ENCODE measurements at regions not wholly inside any gene's neighbourhood (a gene's known extent, or its start where the extent isn't known, plus 50 kb on each side); places are given as distances from the start of the nearest gene placed in this dataset.

GRCh38 chr12:84696281-84696680, 216.3 kb downstream of the SLC6A15 start:
- Mint-ChIP-seq H3K36me3 (ENCODE audit: insufficient read depth, unreplicated experiment) (no peaks in the 10 kb centered on the region), H3K4me3 (ENCODE audit: unreplicated experiment) (no peak overlapping the region), H3K4me1 (ENCODE audit: insufficient read depth, unreplicated experiment) (no peaks in the 10 kb centered on the region), H3K27ac (ENCODE audit: low read depth, unreplicated experiment) (no peak overlapping the region), H3K27me3 (ENCODE audit: insufficient read depth, unreplicated experiment) (no peaks in the 10 kb centered on the region), H3K9me3 (ENCODE audit: unreplicated experiment) (no peaks in the 10 kb centered on the region)
- ChIA-PET CTCF (no interaction called here), POLR2A (no interaction called here)
- no peak for TF ChIP-seq CTCF (IDR thresholded peaks at IDR 0.05; ENCODE audit: unreplicated experiment)
- BruUV-seq (replicated peaks), result no TSS peak
- DNase-seq (ENCODE audit: unreplicated experiment), result no peak
- intact Hi-C loops (cut with micrococcal nuclease), result no loop called here

- H3K4me1 Mint-ChIP-seq (ENCODE audit: insufficient read depth, unreplicated experiment), result no peaks in the 10 kb centered on the region
These were observed 218.5 kb downstream of the SLC6A15 start for GRCh38 chr12:84694116-84694515.

GRCh38 chr12:84692071-84692470, 220.5 kb downstream of the SLC6A15 start:
- TF ChIP-seq CTCF (IDR thresholded peaks at IDR 0.05; ENCODE audit: unreplicated experiment), result no peak
- Mint-ChIP-seq H3K4me3 (ENCODE audit: unreplicated experiment) (no peak overlapping the region), H3K9me3 (ENCODE audit: unreplicated experiment) (no peaks in the 10 kb centered on the region), H3K27ac (ENCODE audit: low read depth, unreplicated experiment) (no peak overlapping the region), H3K36me3 (ENCODE audit: insufficient read depth, unreplicated experiment) (no peaks in the 10 kb centered on the region), H3K4me1 (ENCODE audit: insufficient read depth, unreplicated experiment) (no peaks in the 10 kb centered on the region), H3K27me3 (ENCODE audit: insufficient read depth, unreplicated experiment) (no peaks in the 10 kb centered on the region)
- ChIA-PET CTCF (no interaction called here), POLR2A (no interaction called here)
- intact Hi-C loops (cut with micrococcal nuclease), result no loop called here
- no peak for DNase-seq (ENCODE audit: unreplicated experiment)
- no TSS peak for BruUV-seq (replicated peaks)

More at GRCh38 chr12:84694116-84694515, 218.5 kb downstream of the SLC6A15 start:
- no TSS peak for BruUV-seq (replicated peaks)
- intact Hi-C loops (cut with micrococcal nuclease), result no loop called here
- no peak for DNase-seq (ENCODE audit: unreplicated experiment)
- ChIA-PET POLR2A (no interaction called here), CTCF (no interaction called here)
- H3K36me3 Mint-ChIP-seq (ENCODE audit: insufficient read depth, unreplicated experiment), result no peaks in the 10 kb centered on the region
- H3K27me3 Mint-ChIP-seq (ENCODE audit: insufficient read depth, unreplicated experiment), result no peaks in the 10 kb centered on the region
- no peak overlapping the region for H3K27ac Mint-ChIP-seq (ENCODE audit: low read depth, unreplicated experiment)
- no peaks in the 10 kb centered on the region for H3K9me3 Mint-ChIP-seq (ENCODE audit: unreplicated experiment)
- no peak for TF ChIP-seq CTCF (IDR thresholded peaks at IDR 0.05; ENCODE audit: unreplicated experiment)
- H3K4me3 Mint-ChIP-seq (ENCODE audit: unreplicated experiment), result no peak overlapping the region

GRCh38 chr12:84691266-84691665, 221.3 kb downstream of the SLC6A15 start:
- DNase-seq (ENCODE audit: unreplicated experiment), result no peak
- Mint-ChIP-seq H3K27ac (ENCODE audit: low read depth, unreplicated experiment) (no peak overlapping the region), H3K4me1 (ENCODE audit: insufficient read depth, unreplicated experiment) (no peaks in the 10 kb centered on the region), H3K27me3 (ENCODE audit: insufficient read depth, unreplicated experiment) (no peaks in the 10 kb centered on the region), H3K36me3 (ENCODE audit: insufficient read depth, unreplicated experiment) (no peaks in the 10 kb centered on the region), H3K9me3 (ENCODE audit: unreplicated experiment) (no peaks in the 10 kb centered on the region), H3K4me3 (ENCODE audit: unreplicated experiment) (no peak overlapping the region)
- CTCF ChIA-PET, result interaction anchor here (0.7 kb wide), 1 partner anchor 24 kb away, joined by 3 read pairs; no protein-coding TSS in a partner anchor
- intact Hi-C loops (cut with micrococcal nuclease), result no loop called here
- POLR2A ChIA-PET, result no interaction called here
- BruUV-seq (replicated peaks), result no TSS peak
- TF ChIP-seq CTCF (IDR thresholded peaks at IDR 0.05; ENCODE audit: unreplicated experiment), result no peak

All from MCF 10A (cell line).